WTC11 (cell line): ENCODE measurements at regions not wholly inside any gene's neighbourhood (a gene's known extent, or its start where the extent isn't known, plus 50 kb on each side); places are given as distances from the start of the nearest gene placed in this dataset.

Source experiments
- ATAC-seq: fragments of 200-7000 bp; cut with Tn5 transposase; 2 replicates; pipeline ENCODE4 v1.10.0; 2021; ENCODE audit warnings: mild to moderate bottlenecking, moderate library complexity
- CTCF ChIA-PET: fragments of 300-600 bp; sonication (Branson Sonifier 250); formaldehyde crosslinking; loops from one replicate; lab custom pipeline; 2021; ENCODE audit warnings: antibody characterized with exemption; lab: Charles Lee
- POLR2A ChIA-PET: fragments of 350-600 bp; sonication (Branson Sonifier 250); formaldehyde crosslinking; loops from one replicate; lab custom pipeline; 2021; ENCODE audit warnings: antibody characterized with exemption; lab: Charles Lee
- DNase-seq: peaks from one replicate; pipeline ENCODE4 v3.0.0; 2021; ENCODE audit warnings: low spot score
- H3K27ac Mint-ChIP-seq: 2 replicates; pipeline ENCODE4 v1.8.0; 2021; ENCODE audit warnings: mixed read lengths
- H3K27me3 Mint-ChIP-seq: 2 replicates; pipeline ENCODE4 v1.8.0; 2021; ENCODE audit warnings: low read depth, mild to moderate bottlenecking, moderate library complexity, mixed read lengths
- H3K36me3 Mint-ChIP-seq: 2 replicates; pipeline ENCODE4 v1.8.0; 2021; ENCODE audit warnings: mixed read lengths
- H3K4me1 Mint-ChIP-seq: 2 replicates; pipeline ENCODE4 v1.8.0; 2022; ENCODE audit warnings: mixed read lengths
- H3K4me3 Mint-ChIP-seq: 2 replicates; pipeline ENCODE4 v1.8.0; 2021; ENCODE audit warnings: mild to moderate bottlenecking, moderate library complexity, mixed read lengths
- H3K9me3 Mint-ChIP-seq: 2 replicates; pipeline ENCODE4 v1.8.0; 2021; ENCODE audit warnings: mixed read lengths
- AR ChIP-seq: fragments of 250-450 bp; sonication (Bioruptor Pico); IDR thresholded peaks from 2 replicates; pipeline ENCODE4 v1.9.0; 2021; ENCODE audit warnings: mild to moderate bottlenecking
- ERG ChIP-seq: fragments of 250-450 bp; sonication (Bioruptor Pico); IDR thresholded peaks from 2 replicates; pipeline ENCODE4 v1.8.0; 2021; ENCODE audit warnings: mild to moderate bottlenecking
- GABPB1 ChIP-seq: sonication (generic); formaldehyde crosslinking; IDR thresholded peaks from 2 replicates; pipeline ENCODE4 v1.8.1; 2023; ENCODE audit warnings: mild to moderate bottlenecking, missing genetic modification reagents
- GTF2I ChIP-seq: fragments of 250-450 bp; sonication (Bioruptor Pico); conservative IDR thresholded peaks from 2 replicates; pipeline ENCODE4 v1.4.0; 2021; ENCODE audit warnings: mild to moderate bottlenecking
- HMGXB4 ChIP-seq: sonication (generic); formaldehyde crosslinking; IDR thresholded peaks from 2 replicates; pipeline ENCODE4 v1.8.1; 2023; ENCODE audit warnings: mild to moderate bottlenecking, moderate library complexity, missing genetic modification reagents
- MAX ChIP-seq: sonication (generic); formaldehyde crosslinking; IDR thresholded peaks from 2 replicates; pipeline ENCODE4 v1.8.0; 2022; ENCODE audit warnings: mild to moderate bottlenecking, missing genetic modification reagents
- MXD4 ChIP-seq: fragments of 250-450 bp; sonication (Bioruptor Pico); IDR thresholded peaks from 2 replicates; pipeline ENCODE4 v1.8.0; 2021; ENCODE audit warnings: mild to moderate bottlenecking, moderate library complexity, borderline replicate concordance
- NFATC4 ChIP-seq: fragments of 250-450 bp; sonication (Bioruptor Pico); IDR thresholded peaks from 2 replicates; pipeline ENCODE4 v1.9.0; 2021; ENCODE audit warnings: mild to moderate bottlenecking
- NFE2L1 ChIP-seq: sonication (generic); formaldehyde crosslinking; IDR thresholded peaks from 2 replicates; pipeline ENCODE4 v1.8.1; 2023; ENCODE audit warnings: missing genetic modification reagents
- PRDM15 ChIP-seq: sonication (generic); formaldehyde crosslinking; IDR thresholded peaks from 2 replicates; pipeline ENCODE4 v1.8.0; 2022; ENCODE audit warnings: missing genetic modification reagents
- PRRX2 ChIP-seq: fragments of 250-450 bp; sonication (Bioruptor Pico); IDR thresholded peaks from 2 replicates; pipeline ENCODE4 v1.8.0; 2021; ENCODE audit warnings: mild to moderate bottlenecking
- SMAD3 ChIP-seq: sonication (generic); formaldehyde crosslinking; IDR thresholded peaks from 2 replicates; pipeline ENCODE4 v1.8.0; 2022; ENCODE audit warnings: missing genetic modification reagents, mild to moderate bottlenecking, borderline replicate concordance
- SP1 ChIP-seq: sonication (generic); formaldehyde crosslinking; conservative IDR thresholded peaks from 2 replicates; pipeline ENCODE4 v1.8.1; 2022; ENCODE audit warnings: missing genetic modification reagents
- USF2 ChIP-seq: sonication (generic); formaldehyde crosslinking; IDR thresholded peaks from 2 replicates; pipeline ENCODE4 v1.8.1; 2023; ENCODE audit warnings: mild to moderate bottlenecking, missing genetic modification reagents, moderate library complexity
- ZNF281 ChIP-seq: sonication (generic); formaldehyde crosslinking; IDR thresholded peaks from 2 replicates; pipeline ENCODE4 v1.8.0; 2023; ENCODE audit warnings: mild to moderate bottlenecking, missing genetic modification reagents
- ZNF317 ChIP-seq: sonication (generic); formaldehyde crosslinking; IDR thresholded peaks from 2 replicates; pipeline ENCODE4 v1.8.1; 2023; ENCODE audit warnings: low read depth, mild to moderate bottlenecking, moderate library complexity, missing genetic modification reagents, borderline replicate concordance
- ZNF416 ChIP-seq: fragments of 250-450 bp; sonication (Bioruptor Pico); IDR thresholded peaks from 2 replicates; pipeline ENCODE4 v1.9.0; 2021; ENCODE audit warnings: mild to moderate bottlenecking, inconsistent platforms
- ZNF423 ChIP-seq: fragments of 250-450 bp; sonication (Bioruptor Pico); IDR thresholded peaks from 2 replicates; pipeline ENCODE4 v2.1.2; 2022; ENCODE audit warnings: mild to moderate bottlenecking, moderate library complexity
- ZNF671 ChIP-seq: fragments of 250-450 bp; sonication (Bioruptor Pico); IDR thresholded peaks from 2 replicates; pipeline ENCODE4 v1.8.0; 2021; ENCODE audit warnings: mild to moderate bottlenecking

GRCh38 chr4:181661090-181661489 is 582.1 kb upstream of the TENM3 start:
- no peak for TF ChIP-seq ZNF423 (CRISPR knock-in tag)
- TF ChIP-seq USF2 (CRISPR knock-in tag), result no peak
- no peak for TF ChIP-seq HMGXB4
- no peak for TF ChIP-seq GTF2I
- TF ChIP-seq MXD4, result no peak
- no peak for TF ChIP-seq MAX (CRISPR knock-in tag)
- no peak for TF ChIP-seq ZNF416 (CRISPR knock-in tag)
- TF ChIP-seq PRRX2, result no peak
- ChIA-PET POLR2A (no interaction called here), CTCF (no interaction called here)
- Mint-ChIP-seq H3K4me3 (no peak overlapping the region), H3K36me3 (no peaks in the 10 kb centered on the region), H3K27me3 (no peaks in the 10 kb centered on the region), H3K9me3 (no peaks in the 10 kb centered on the region), H3K4me1 (peaks cover 9% of the 10 kb centered on the region), H3K27ac (no peak overlapping the region)
- no peak for ATAC-seq
- no peak for DNase-seq

GRCh38 chr4:181661923-181662322 is 581.3 kb upstream of the TENM3 start:
- no peak overlapping the region for H3K4me3 Mint-ChIP-seq
- TF ChIP-seq NFATC4 (CRISPR knock-in tag), result no peak
- no peak for TF ChIP-seq SP1 (CRISPR knock-in tag)
- no peak for TF ChIP-seq ZNF671 (CRISPR knock-in tag)
- no peak for TF ChIP-seq MAX (CRISPR knock-in tag)
- no peak for TF ChIP-seq SMAD3 (CRISPR knock-in tag)
- TF ChIP-seq GTF2I, result no peak
- no peak for TF ChIP-seq NFE2L1
- TF ChIP-seq ZNF317, result no peak
- no peak for TF ChIP-seq ERG (CRISPR knock-in tag)
- TF ChIP-seq USF2 (CRISPR knock-in tag), result no peak
- no peak overlapping the region for H3K27ac Mint-ChIP-seq
- peaks cover 9% of the 10 kb centered on the region for H3K4me1 Mint-ChIP-seq
- POLR2A ChIA-PET, result no interaction called here
- CTCF ChIA-PET, result no interaction called here
- no peak for ATAC-seq
- H3K9me3 Mint-ChIP-seq, result no peaks in the 10 kb centered on the region
- no peaks in the 10 kb centered on the region for H3K36me3 Mint-ChIP-seq
- no peak for DNase-seq
- no peaks in the 10 kb centered on the region for H3K27me3 Mint-ChIP-seq

GRCh38 chr4:181662383-181662782 is 580.8 kb upstream of the TENM3 start:
- peaks cover 9% of the 10 kb centered on the region for H3K4me1 Mint-ChIP-seq
- ChIA-PET POLR2A (no interaction called here), CTCF (no interaction called here)
- no peaks in the 10 kb centered on the region for H3K9me3 Mint-ChIP-seq
- no peaks in the 10 kb centered on the region for H3K27me3 Mint-ChIP-seq
- H3K36me3 Mint-ChIP-seq, result no peaks in the 10 kb centered on the region
- H3K27ac Mint-ChIP-seq, result 0 out of 2 replicates have a peak overlapping the region, but pooled peaks have one; percentile 16
- ATAC-seq (no peak), DNase-seq (no peak)
- H3K4me3 Mint-ChIP-seq, result no peak overlapping the region
- TF ChIP-seq ZNF281 (CRISPR knock-in tag), result no peak
- no peak for TF ChIP-seq NFATC4 (CRISPR knock-in tag)
- no peak for TF ChIP-seq PRDM15
- TF ChIP-seq AR (CRISPR knock-in tag), result no peak
- no peak for TF ChIP-seq GABPB1 (CRISPR knock-in tag)
